Adrenal gland (tissue), 9 donors: ENCODE measurements at regions not wholly inside any gene's neighbourhood (a gene's known extent, or its start where the extent isn't known, plus 50 kb on each side); places are given as distances from the start of the nearest gene placed in this dataset.

Source experiments
- DNase-seq, 7 donors: peaks; one replicate each; pipeline ENCODE4 v3.0.0-alpha.2; 2019 to 2020
- H3K27ac ChIP-seq, 5 donors: fragments of 200-600 bp; sonication (generic) in 4 of 5; 1 replicate in 3 of 5; 2 replicates in 2 of 5; pipeline versions ENCODE4 v1.5.1 to v1.8.0; 2016 to 2020; ENCODE audit warnings: mild to moderate bottlenecking in 1 of 5
- H3K27me3 ChIP-seq: fragments of 200-600 bp; 2 replicates; pipeline ENCODE4 v1.8.0; 2021
- H3K36me3 ChIP-seq, 2 donors: fragments of 200-600 bp; replicated peaks in 1 of 2; 1 replicate in 1 of 2; 2 replicates in 1 of 2; pipeline versions ENCODE4 v1.5.1 to v1.8.0; 2018 to 2022
- H3K4me1 ChIP-seq, 2 donors: fragments of 200-600 bp; replicated peaks in 1 of 2; 1 replicate in 1 of 2; 2 replicates in 1 of 2; pipeline versions ENCODE4 v1.5.1 to v1.8.0; 2018 to 2021
- H3K4me3 ChIP-seq, 4 donors: fragments of 200-600 bp; sonication (generic) in 3 of 4; one replicate each; pipeline ENCODE4 v1.5.1; 2016 to 2018
- H3K9me3 ChIP-seq, 3 donors: fragments of 200-600 bp; sonication (generic) in 1 of 3; replicated peaks in 1 of 3; 1 replicate in 2 of 3; 2 replicates in 1 of 3; pipeline versions ENCODE4 v1.5.1 to v1.8.0; 2016 to 2021
- POLR2A ChIP-seq, 2 donors: fragments of 450-650 bp; IDR thresholded peaks; one replicate each; pipeline ENCODE4 v1.6.1; 2017; ENCODE audit warnings: antibody characterized with exemption in 2 of 2, mild to moderate bottlenecking in 2 of 2, moderate library complexity in 1 of 2
- WGBS, 4 donors: extraction: QIAGEN DNeasy Blood & Tissue Kit in 2 of 4; methylation state at CpG; one replicate each; pipeline versions ENCODE4 v1.1.5 to v1.1.7; 2013 to 2017; 5-methylcytosine and 5-hydroxymethylcytosine counted together
- intact Hi-C, 2 donors: fragments of 100-400 bp; cut with DNase I; formaldehyde crosslinking; loops; one replicate each; pipeline versions ENCODE4 v1.14.1 to v1.15.0; 2022 to 2023
- TF ChIP-seq, protein P1 (sequence below), 6 experiments: fragments of 450-650 bp in 4 of 6; fragments of 200-600 bp in 2 of 6; sonication (generic) in 1 of 6; IDR thresholded peaks; 1 replicate in 5 of 6; 2 replicates in 1 of 6; pipeline versions ENCODE4 v1.5.1 to v1.8.0; 2016 to 2021; ENCODE audit warnings: antibody characterized with exemption in 6 of 6, mild to moderate bottlenecking in 2 of 6, moderate library complexity in 1 of 6
- donor health status: healthy with polysubstance abuse.
- donor health status: Bipolar disorder and iron deficiency.
- donor health status: DM: yes; HTN: yes; CAD: no.
- donor health status: DM: no; HTN: no; CAD: no.
- donor health status: DM: no; HTN: no; CAD: no.

DNA sequence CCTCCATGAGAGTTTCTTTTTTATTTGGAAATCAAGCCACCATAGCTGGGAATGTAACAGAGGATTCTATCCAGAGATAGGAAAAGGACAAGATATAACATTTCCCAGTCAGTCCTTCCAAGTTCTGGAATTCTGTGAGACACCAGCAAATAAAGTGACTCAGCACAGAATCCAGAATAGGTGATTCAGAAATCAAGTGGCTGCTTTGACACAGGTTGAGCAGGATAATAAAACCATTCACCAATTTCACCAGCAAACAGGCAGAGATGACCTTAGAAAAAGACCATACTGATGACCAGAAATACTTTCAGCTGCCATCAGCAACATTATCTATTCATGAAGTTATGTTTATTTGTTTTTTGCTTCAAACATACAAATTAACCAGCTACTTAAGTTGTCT lies 491.5 kb upstream of the TUSC1 start:
- Histone ChIP-seq H3K9me3 (no peaks in the 10 kb centered on the region), H3K27ac (no peak overlapping the region), H3K4me3 (no peak overlapping the region), H3K27me3 (no peaks in the 10 kb centered on the region), H3K4me1 (no peaks in the 10 kb centered on the region), H3K36me3 (no peaks in the 10 kb centered on the region)
- intact Hi-C loops: no loop called here
- DNase-seq: no peak
- TF ChIP-seq, protein P1, sequence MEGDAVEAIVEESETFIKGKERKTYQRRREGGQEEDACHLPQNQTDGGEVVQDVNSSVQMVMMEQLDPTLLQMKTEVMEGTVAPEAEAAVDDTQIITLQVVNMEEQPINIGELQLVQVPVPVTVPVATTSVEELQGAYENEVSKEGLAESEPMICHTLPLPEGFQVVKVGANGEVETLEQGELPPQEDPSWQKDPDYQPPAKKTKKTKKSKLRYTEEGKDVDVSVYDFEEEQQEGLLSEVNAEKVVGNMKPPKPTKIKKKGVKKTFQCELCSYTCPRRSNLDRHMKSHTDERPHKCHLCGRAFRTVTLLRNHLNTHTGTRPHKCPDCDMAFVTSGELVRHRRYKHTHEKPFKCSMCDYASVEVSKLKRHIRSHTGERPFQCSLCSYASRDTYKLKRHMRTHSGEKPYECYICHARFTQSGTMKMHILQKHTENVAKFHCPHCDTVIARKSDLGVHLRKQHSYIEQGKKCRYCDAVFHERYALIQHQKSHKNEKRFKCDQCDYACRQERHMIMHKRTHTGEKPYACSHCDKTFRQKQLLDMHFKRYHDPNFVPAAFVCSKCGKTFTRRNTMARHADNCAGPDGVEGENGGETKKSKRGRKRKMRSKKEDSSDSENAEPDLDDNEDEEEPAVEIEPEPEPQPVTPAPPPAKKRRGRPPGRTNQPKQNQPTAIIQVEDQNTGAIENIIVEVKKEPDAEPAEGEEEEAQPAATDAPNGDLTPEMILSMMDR (IDR thresholded peaks at IDR 0.05): no peak
- no peak for TF ChIP-seq POLR2A (IDR thresholded peaks at IDR 0.05)

DNA sequence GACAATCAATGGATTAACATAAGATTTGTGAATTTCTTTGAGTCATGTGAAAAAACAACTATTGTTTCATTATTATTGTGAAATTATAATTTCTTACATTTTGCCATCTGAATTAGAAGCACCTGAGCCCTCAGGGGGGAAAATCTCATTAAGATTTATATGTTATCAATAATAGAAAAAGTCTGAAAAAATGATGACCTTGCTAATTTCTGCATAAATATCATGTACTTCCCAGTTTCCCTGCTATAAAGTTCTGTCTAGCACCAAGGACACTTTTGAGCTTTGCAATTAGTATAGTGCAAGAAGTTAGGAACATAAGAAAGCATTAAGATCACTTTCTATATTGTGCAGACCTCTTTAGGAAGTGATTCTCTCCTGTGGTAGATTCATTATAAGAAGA lies 488.3 kb upstream of the TUSC1 start:
- Histone ChIP-seq H3K4me3 (no peak overlapping the region), H3K9me3 (no peaks in the 10 kb centered on the region), H3K27ac (no peak overlapping the region), H3K36me3 (no peaks in the 10 kb centered on the region), H3K27me3 (no peaks in the 10 kb centered on the region), H3K4me1 (peaks cover 0 to 7% of the 10 kb centered on the region in 2 donors)
- no peak for DNase-seq
- TF ChIP-seq POLR2A (IDR thresholded peaks at IDR 0.05): no peak
- TF ChIP-seq, protein P1 (IDR thresholded peaks at IDR 0.05): no peak
- intact Hi-C loops: no loop called here

DNA sequence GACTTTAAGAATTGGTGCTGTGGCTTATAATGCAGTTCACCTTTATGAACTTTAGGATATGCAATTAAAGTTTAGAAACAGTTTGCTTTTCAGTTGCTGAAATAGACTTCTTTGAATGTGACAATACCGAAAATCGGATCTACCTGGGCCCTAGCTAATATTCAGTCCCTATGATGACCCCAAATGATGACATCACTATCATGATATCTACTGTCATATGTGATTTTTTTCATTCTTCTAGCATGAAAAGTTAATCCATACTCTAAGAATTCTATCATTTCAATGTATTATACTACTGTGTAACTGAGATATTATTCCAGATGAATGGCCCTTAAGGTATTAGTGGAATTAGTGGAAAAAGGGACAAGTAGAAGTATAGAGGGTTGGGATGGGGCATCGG lies 487.2 kb upstream of the TUSC1 start:
- intact Hi-C loops: no loop called here
- no peaks in the 10 kb centered on the region for H3K36me3 ChIP-seq
- H3K4me3 ChIP-seq: no peak overlapping the region
- H3K27ac ChIP-seq: no peak overlapping the region
- H3K4me1 ChIP-seq: peaks cover 0 to 7% of the 10 kb centered on the region in 2 donors
- TF ChIP-seq POLR2A (IDR thresholded peaks at IDR 0.05): no peak
- TF ChIP-seq, protein P1 (IDR thresholded peaks at IDR 0.05): no peak
- no peaks in the 10 kb centered on the region for H3K9me3 ChIP-seq
- DNase-seq: no peak
- 92 to 95% (median 94%) methylated on average over 3 of the region's 3 CpGs for WGBS, 4 donors
- H3K27me3 ChIP-seq: no peaks in the 10 kb centered on the region

DNA sequence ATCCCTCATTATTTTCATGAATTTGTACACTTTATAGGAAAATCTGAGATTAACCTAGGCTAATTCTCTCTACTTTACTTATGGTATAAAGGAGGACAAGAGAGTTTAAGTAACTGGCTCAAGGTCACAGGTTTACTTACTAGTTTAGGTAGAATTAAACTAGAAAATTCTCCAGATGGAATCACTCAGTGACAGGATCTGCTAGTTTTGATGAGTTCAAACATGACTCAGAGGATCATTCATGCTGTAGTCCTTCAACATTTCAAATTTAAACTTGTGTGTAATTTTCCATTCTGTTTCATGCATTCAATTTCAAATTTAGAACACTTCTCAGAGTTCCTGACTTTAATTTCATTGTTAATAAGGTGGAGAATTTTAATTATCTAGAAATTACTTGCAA lies 485.7 kb upstream of the TUSC1 start:
- no peaks in the 10 kb centered on the region for H3K9me3 ChIP-seq
- no peak for TF ChIP-seq POLR2A (IDR thresholded peaks at IDR 0.05)
- TF ChIP-seq, protein P1 (IDR thresholded peaks at IDR 0.05): no peak
- no peak overlapping the region for H3K4me3 ChIP-seq
- H3K36me3 ChIP-seq: no peaks in the 10 kb centered on the region
- no peak for DNase-seq
- no peak overlapping the region for H3K27ac ChIP-seq
- intact Hi-C loops: no loop called here
- H3K27me3 ChIP-seq: no peaks in the 10 kb centered on the region
- H3K4me1 ChIP-seq: peaks cover 0 to 7% of the 10 kb centered on the region in 2 donors
